GM21360 (cell line): ENCODE measurements at regions not wholly inside any gene's neighbourhood (a gene's known extent, or its start where the extent isn't known, plus 50 kb on each side); places are given as distances from the start of the nearest gene placed in this dataset.

Experiments used
- ATAC-seq: cut with Tn5 transposase; IDR thresholded peaks from one replicate; pipeline ENCODE4 v1.9.1; 2021; ENCODE audit warnings: mild to moderate bottlenecking, moderate library complexity; ENCODE audit not compliant: unreplicated experiment

GRCh38 chr3:34696831-34697230 lies 898.4 kb downstream of the PDCD6IP start:
- ATAC-seq, result no peak

GRCh38 chr3:34703053-34703452 lies 904.6 kb downstream of the PDCD6IP start:
- ATAC-seq, result no peak

- ATAC-seq, result no peak
These were observed 914.3 kb upstream of the ARPP21 start for GRCh38 chr3:34724916-34725499.

- no peak for ATAC-seq
These were observed 913.6 kb upstream of the ARPP21 start for GRCh38 chr3:34725774-34726173.

DNA sequence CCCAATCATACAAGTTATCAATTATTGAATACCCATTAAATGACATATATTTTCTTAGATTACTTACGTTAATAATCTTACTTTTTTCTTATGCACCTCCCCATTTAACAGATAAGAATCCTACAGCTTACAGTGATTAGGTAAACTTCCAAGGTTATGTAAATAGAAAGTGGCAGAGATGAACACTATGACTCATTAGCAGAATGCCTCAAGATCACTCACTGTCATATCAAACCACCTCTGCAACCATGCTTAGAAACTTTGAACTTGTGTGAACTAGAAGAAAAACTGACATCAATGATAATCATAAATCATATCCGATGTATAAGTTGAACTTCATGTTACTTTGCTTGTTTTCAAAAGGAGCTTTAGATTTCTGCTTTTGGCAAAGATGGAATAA lies 911.6 kb upstream of the ARPP21 start:
- ATAC-seq, result peak; percentile 64

DNA sequence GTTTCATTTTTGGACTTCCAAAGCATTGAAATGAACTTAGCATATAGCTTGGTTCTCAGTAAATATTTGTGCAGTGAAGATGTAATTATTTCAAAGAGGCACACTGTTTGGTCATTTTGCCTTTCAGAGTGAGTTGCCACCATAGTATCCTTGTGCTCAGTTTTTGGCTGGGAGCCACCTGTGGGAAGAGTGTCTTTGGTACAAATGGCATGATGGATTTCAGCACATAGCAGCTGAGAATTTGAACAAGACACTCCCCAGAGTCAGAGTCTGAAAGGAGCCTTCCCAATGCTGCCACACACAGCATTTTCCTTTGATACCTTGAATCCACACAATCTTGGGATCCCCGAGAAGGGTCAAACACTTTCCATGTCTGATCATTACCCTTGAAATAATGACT lies 897.2 kb upstream of the ARPP21 start:
- no peak for ATAC-seq

GRCh38 chr3:34758630-34759261 lies 880.6 kb upstream of the ARPP21 start:
- no peak for ATAC-seq

- no peak for ATAC-seq
These were observed 861.9 kb upstream of the ARPP21 start for GRCh38 chr3:34777386-34777785.

DNA sequence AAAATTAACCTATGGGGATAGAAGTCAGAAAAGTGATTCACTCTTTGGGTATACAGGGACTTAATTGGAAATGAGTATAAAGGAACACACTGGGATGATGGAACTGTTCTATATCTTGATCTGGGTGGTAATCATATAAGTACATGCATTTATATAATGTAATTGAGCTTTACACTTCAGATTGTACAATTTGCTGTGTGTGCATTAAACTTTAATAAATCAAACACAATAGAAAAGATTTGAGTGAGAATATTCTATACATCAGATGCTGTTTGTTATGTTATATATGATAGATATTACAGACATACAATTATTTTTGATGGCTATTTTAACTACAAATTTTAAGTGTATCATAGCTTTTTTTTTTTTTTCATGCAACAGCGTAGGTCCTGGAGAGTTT lies 860.2 kb upstream of the ARPP21 start:
- no peak for ATAC-seq

DNA sequence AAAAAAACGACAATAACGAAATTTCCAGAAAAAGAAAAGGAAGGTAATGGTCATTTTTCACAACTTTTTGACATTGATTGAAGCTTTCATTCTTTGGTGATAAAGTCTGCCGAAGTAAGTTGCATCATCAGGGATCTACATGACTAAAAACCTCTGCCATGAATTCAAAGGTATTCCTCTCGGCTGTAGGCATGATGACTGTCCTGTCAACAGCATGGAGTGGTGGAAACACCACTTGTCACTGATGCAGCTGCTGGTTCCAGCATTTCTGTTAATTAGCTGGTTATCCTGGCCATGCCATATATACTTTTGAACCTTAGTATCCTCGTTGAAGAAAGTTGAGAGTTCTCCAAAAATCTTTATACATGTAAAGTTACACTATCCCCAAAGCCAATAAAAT lies 859.0 kb upstream of the ARPP21 start:
- ATAC-seq, result no peak

- ATAC-seq, result no peak
These were observed 858.4 kb upstream of the ARPP21 start for GRCh38 chr3:34780973-34781372.

DNA sequence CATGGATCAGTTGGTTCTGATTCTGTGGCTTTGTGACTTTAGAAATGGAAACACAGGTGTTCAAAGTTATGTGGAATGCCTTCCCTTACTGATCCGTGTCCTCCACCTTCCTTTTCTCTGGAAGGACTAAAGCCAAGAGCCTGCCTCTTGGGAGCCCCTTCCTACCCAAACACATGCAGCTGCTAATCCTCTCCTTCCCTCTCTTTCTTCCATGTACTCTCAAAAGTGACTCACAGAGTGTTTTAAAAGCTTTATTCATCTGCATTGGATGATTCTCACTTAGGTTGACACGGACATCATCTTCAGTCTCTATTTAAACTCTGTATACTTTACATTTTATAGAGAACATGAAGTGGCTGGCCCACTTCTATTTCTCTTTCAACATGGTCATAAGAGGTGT lies 856.5 kb upstream of the ARPP21 start:
- ATAC-seq, result no peak

GRCh38 chr3:34783876-34784275 lies 855.4 kb upstream of the ARPP21 start:
- no peak for ATAC-seq

GRCh38 chr3:34793057-34793456 lies 846.3 kb upstream of the ARPP21 start:
- no peak for ATAC-seq

DNA sequence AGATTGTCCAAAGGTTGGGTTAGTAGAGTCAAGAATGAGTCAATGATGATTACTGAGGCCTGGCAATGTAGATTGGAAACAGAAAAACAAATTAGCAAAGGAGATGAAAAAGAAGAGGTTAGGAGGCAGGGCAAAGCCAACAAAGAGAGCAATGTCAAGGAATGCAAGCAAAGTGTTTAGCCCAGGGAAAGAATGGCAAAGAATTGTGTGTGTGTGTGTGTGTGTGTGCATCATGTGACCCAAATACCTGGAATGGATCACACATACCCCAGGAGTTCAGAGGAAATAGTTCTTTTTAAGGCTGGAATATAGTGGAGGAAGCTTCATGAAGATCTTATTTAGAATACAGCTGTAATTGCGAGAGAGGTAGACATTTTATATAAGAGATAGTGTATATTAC lies 831.7 kb upstream of the ARPP21 start:
- ATAC-seq, result no peak

DNA sequence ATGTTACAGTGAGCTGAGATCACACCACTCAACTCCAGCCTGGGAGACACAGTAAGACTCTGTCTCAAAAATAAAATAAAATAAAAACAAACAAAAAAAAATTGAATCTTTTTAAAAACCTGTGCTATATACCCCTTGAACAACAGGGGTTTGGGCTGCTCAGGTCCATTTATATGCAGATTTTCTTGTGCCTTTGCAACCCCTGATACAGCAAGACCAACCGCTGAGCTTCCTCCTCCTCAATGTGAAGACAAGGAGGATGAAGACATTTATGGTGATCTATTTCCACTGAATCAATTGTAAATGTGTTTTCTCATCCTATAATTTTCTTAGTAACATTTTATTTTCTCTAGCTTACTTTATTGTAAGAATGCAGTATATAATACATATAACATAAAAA lies 831.0 kb upstream of the ARPP21 start:
- no peak for ATAC-seq

GRCh38 chr3:34828847-34829246 lies 810.5 kb upstream of the ARPP21 start:
- no peak for ATAC-seq

DNA sequence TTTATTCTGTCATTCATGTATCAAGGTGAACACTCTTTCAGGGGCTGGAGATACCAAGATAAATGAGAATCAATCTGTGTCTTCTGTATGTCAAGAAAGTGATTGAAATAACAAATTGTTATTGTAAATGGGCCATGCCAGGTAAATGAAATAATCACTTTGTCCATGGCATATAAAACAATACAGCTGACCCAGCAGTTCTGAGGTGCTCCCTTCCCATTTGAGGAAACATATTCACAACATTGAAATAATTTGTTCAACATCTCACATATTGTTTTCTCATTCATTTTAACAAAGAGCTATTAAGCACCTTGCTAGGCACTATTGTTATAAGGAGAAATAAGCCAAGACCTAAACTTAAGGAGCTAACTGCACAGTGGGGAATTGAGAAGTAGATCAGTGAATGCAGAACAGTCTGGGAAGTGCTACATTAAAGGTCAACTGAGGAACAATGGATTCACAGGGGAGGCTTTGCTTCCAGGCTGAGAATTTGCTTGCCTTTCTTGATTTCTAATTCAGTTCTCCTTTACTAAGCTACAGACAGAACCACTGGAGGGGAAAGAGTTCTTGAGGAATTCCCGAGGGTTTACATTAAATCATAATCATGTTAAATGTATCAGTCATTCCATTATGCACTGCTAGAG lies 806.3 kb upstream of the ARPP21 start:
- no peak for ATAC-seq

- ATAC-seq, result no peak
These were observed 801.2 kb upstream of the ARPP21 start for GRCh38 chr3:34837848-34838741.

DNA sequence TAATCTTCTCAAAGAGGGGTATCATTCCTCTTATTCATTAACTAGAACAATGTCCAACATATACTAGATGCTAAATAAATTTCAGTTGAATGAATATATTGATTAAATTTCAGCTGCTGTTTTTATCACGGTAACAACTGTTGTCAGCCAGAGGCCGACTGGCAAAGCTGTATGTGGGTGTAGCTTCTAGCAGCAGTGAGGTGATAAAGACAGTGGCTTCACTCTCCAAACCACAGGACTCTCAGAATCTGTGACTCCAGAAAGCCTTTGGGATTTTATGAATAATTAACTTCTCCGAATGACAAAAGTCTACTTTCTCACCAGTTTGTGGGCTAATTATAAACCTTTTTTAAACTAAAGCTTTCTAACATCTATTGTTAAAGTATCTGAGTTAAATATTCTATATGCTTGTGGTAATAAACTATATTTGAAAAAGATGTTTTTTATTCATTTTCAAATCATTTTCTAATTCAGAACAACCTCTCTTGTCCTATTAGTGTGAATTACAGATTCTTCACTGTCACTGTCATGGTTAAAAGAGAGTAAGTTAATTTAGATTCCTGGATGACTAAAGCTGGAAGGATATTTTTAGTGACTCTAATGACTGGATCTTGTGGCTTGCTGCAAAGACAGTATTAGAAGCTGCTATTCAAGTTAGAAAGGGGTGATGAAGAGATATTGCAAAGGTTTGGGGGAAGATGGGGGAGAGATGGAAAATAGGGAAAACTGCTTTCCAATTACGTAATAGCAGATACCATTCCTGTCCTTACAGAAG lies 796.4 kb upstream of the ARPP21 start:
- ATAC-seq, result no peak

DNA sequence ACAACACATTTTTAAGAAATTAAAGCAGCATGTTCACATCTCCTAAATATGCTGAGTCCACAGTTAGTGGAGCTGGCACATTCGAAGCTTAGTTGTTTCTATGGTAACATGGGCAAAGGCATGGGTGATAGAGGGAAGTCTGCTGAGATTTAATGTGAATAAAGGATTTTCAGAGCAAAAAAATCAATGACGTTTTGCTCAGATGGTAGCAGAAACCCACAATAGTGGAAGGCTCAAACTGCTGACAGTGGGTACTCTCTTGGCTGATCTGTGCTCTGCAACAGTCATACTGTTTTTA lies 795.1 kb upstream of the ARPP21 start:
- no peak for ATAC-seq
